Loucy (cell line): ENCODE measurements at regions not wholly inside any gene's neighbourhood (a gene's known extent, or its start where the extent isn't known, plus 50 kb on each side); places are given as distances from the start of the nearest gene placed in this dataset.

ENCODE experiments used
- CTCF ChIP-seq: fragments of 200-600 bp; sonication (generic); conservative IDR thresholded peaks from 2 replicates; pipeline ENCODE4 v1.5.1; 2014; ENCODE audit warnings: mild to moderate bottlenecking, antibody characterized with exemption, low read length
- EZH2phosphoT487 ChIP-seq: fragments of 200-600 bp; IDR thresholded peaks from 2 replicates; pipeline ENCODE4 v1.6.1; 2018; ENCODE audit warnings: antibody characterized with exemption, mild to moderate bottlenecking, moderate library complexity, borderline replicate concordance

DNA sequence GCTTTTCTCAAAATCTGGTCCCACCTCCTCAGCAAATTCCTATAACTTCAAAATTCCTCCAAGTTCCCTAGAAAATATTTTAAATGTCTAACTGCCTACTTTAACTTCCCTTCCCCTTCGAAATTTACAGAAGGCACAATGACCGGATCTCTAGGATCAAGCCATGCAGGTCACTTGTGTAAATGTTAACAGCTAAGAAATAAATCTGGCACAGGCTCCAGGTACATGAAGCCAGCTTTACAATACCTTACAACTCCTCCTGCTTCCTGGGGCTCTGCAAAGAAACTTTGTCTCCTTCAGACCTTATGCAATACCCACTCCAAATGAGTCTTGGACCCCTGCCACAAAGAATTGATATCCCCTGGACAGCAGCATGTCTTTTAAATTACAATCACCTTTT, 1164.2 kb downstream of the BRINP3 start:
- TF ChIP-seq CTCF (no peak), EZH2phosphoT487 (no peak)
